ENCODE measurements at regions not wholly inside any gene's neighbourhood (a gene's known extent, or its start where the extent isn't known, plus 50 kb on each side); places are given as distances from the start of the nearest gene placed in this dataset.
"Not testable (repeated sequence)": the region's sequence is repeated elsewhere in the genome, so short reads cannot be mapped to it uniquely, and the experiment has no call there.

GRCh38 chr2:147456779-147457178 is 388.1 kb upstream of the ACVR2A start:
- no peak for DNase-seq

GRCh38 chr2:147451902-147452515 is 392.8 kb upstream of the ACVR2A start:
- no peak for DNase-seq

DNA sequence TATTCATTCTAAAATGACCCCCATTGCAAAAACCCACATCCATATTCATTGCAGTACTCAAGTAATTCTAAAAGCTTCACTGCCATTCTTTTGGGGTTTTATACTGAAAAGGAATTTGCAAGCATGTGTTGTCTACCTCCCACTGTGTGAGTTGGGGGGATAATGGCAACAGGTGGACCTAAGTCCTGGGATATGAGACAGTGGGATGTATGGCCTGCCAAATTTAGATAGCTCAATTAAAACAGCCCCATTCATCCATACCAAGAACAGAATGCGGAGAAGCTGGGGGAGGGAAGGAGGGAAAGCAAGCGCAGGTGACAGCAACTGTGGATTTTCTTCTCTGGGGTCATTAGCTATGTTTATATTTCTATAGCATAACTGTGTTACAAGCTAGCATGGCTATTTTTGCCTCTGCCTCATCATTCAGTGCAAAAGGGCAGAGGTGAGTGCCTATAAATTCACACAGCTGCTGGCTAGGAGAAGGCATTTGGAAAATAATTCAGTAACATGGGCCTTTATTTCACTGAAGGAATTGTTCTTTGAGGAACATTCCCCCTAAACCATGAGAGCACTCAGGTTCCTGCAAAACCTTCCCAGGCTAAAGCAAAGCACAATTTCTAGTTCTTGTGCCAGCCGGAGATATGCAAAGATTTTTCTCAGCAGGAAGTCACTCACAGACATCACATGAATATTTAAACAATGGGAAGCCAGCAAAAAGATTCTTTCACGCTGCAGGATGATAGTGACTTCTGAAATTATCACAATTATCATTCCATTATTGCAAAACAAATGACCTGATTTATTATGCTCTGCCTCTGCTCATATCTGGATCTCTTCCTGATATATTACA is 393.9 kb upstream of the ACVR2A start:
- DNase-seq: no peak

DNA sequence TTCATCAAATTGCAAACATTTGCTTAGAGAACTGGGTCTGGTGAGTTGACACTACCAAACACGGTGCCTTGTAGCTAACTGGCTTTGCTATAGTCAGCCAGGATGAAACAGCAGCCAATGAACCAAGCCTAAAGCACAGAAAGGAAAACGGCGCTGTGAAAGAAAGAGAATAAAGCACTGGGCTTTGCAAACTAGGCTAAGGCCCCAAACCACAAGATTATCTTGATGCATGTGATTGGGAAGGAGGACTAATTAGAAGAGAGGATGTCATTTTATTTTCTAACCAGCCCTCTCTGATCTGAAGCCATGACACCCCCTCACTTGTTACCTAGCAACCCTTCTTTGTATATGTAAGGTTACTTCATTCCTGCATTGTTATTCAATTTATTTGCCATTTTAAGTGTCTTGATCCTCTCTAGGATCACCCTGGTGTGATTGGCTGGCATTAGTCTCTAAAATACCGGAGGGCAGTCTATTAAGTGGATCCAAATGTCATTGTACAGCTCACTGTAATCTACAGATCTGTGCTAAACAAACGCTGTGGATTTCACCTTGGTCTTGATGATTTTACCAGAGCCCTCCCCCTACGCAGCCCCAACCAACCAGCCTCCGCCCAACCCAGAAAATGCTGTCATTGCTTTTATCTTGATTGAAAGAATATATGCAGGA is 395.4 kb upstream of the ACVR2A start:
- peak; percentile 25 for DNase-seq

- no peak for DNase-seq
These were observed 402.0 kb upstream of the ACVR2A start for GRCh38 chr2:147442816-147443215.

GRCh38 chr2:147441182-147441581 is 403.6 kb upstream of the ACVR2A start:
- no peak for DNase-seq

DNA sequence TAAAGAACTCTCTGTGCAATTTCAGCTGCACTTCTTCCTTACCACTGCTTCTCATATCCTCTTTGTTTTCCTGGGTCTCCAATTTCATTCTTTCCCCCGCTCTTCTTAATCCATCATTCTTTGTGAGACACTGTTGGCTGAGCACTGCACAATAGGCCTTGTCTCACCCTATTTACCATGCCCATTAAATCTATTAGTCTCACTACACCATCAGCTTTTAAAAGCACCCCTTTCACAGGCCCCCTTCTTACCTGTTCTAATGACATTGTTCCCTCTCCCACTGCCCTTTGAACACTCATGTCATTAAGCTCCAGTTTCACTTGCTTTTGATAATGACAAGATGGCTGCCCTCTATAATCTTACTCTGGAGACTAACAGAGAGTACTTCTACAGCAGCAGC is 404.1 kb upstream of the ACVR2A start:
- no peak for DNase-seq

- DNase-seq: no peak
These were observed 404.8 kb upstream of the ACVR2A start for GRCh38 chr2:147439986-147440385.

DNA sequence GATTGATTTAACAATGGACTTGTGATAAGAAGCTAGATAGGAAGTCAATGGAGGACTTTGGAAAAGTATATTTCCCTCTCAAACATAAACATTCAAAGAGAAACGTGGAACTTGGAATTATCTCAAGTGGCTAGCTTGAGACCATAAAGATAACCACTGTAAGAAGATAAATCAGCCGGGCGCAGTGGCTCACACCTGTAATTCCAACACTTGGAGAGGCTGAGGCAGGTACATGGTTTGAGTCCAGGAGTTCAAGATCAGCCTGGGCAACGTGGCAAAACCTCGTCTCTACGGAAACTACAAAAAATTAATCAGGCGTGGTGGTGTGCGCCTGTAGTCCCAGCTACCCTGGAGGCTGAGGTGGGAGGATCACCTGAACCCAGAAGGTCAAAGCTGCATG is 405.9 kb upstream of the ACVR2A start:
- DNase-seq: no peak

GRCh38 chr2:147433822-147434221 is 411.0 kb upstream of the ACVR2A start:
- DNase-seq: no peak

DNA sequence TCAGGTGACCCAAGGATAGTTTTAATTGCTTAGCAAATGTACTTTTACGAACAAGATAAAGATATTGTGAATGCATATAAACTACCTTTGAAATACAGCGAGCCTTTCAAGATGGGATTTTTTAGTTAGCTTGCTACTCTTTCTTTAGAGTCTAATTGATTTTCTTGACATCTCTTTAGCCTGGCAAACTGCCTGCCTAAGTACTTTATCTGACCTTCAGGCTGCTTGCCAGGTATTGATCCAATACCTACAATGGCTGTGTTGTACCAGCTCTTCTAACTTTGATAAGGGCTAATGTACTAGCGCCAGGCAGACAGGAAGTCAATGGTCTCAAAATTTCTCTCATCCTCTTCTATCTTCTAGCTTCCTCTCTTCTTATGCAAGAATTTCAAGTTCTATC is 414.4 kb upstream of the ACVR2A start:
- no peak for DNase-seq

DNA sequence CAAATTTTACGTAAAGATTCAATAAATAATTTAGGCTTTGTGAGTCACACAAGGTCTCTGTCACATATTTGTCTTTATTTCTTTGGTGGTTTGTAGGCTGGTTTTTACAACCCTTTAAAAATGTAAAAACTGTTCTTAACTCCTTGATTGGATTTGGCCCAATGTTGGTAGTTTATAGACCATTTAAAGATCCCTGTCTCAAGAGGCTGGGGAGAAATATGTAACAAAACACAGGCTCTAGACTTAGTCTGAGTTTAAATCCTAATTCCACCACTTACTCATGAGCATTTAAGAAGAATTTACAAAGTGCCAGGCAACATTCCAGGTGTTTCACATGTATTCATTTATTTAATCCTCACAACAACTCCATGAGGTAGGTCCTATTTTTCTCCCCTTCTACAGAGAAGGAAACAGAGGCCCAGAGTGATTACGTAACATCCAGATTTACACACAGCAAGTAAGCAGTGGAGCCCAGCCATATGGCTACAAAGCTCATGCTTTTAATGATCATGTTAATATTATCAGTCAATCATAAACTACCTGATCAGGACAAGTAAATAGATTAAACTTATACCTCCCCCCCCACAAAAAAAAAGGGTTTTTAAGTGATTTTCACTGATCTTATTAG is 416.6 kb upstream of the ACVR2A start:
- no peak for DNase-seq

DNA sequence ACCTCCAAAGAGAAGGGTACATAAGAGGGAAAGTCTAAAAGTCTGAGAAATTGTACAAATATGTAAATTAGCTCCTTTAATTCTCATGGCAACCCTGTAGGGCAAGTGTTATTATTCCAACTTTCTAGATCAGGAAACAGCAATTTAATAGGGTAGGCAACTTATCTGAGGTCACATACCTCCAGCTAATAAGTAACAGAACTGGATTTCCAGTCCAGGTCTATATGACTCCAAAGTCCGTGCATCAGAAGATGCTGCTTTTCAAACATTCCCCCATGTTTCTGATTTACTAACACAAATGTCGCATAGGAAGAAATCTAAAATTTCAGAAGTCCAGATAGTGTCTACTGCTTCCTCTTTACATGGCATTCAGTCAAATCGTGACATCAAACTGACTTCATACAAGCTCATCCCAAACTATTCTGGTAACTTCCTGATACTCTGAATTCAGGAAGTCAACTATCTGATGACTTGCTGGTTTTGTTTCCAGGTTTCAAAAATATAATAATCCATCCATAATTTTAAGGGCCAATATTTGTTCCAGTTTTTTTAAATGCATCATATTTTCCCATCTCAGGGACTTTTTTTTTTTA is 419.3 kb upstream of the ACVR2A start:
- DNase-seq: no peak

GRCh38 chr2:147424766-147425165 is 420.1 kb upstream of the ACVR2A start:
- no peak for DNase-seq

GRCh38 chr2:147420947-147421675 is 423.7 kb upstream of the ACVR2A start:
- no peak for DNase-seq

- no peak for DNase-seq
These were observed 424.3 kb upstream of the ACVR2A start for GRCh38 chr2:147420517-147420916.

DNA sequence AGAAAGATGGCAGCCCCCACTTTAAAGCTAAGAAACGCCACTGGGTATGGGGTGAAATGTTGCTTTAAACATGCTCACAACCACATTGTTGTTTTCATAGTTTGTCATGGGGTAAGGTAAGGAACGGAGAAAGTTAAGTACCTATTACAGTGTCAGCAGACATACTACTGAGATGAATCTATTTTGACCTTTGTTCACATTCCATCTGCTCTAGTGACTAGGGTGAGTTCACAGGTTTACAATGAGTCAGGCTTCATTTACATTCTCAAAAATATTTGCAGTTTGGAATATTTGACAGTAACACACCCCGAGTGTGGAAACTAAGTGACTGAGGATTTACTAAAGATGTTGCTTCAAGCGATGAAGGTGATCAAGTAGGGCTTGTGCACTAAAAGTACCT is 428.7 kb upstream of the ACVR2A start:
- DNase-seq: no peak

- not testable (repeated sequence) for DNase-seq
These were observed 430.2 kb upstream of the ACVR2A start for GRCh38 chr2:147414656-147415055.

DNA sequence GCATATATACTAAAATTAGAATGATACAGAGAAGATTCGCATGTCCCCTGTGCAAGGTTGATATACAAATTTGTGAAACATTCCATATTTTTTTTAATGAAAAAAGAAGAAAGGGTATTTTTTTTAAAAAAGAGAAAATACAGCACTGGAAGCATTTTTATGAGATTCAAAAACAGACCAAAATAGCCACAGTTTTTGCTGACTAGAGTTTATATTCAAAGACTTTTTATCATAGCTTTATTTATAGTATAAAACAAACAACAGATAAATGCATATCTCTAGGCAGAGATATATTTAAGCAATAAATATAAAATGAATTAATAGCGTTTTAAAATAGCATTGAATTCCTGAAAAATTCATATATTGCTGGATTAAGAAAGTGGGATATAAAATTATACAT is 436.5 kb upstream of the ACVR2A start:
- DNase-seq: no peak

GRCh38 chr2:147405651-147406050 is 439.2 kb upstream of the ACVR2A start:
- DNase-seq: no peak

GRCh38 chr2:147398996-147399395 is 445.8 kb upstream of the ACVR2A start:
- no peak for DNase-seq

DNA sequence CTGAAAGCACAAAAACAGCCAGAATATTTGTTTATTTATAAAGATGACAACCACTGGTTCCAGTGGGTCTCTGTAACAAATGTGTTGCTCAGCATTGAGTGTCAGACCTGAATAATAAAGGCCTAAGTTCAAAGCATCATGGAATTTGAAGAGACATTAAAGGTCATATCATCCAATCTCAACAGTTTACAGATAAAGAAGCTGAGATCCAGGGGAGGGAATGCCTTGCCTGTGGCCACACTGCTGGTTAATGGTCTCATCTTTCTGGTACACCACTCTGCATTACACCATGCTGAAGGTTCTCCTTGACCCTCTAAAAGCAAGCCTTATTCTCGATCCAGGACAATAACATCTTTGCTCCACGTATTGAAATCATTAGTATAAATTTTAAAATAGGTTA is 446.5 kb upstream of the ACVR2A start:
- DNase-seq: no peak

DNA sequence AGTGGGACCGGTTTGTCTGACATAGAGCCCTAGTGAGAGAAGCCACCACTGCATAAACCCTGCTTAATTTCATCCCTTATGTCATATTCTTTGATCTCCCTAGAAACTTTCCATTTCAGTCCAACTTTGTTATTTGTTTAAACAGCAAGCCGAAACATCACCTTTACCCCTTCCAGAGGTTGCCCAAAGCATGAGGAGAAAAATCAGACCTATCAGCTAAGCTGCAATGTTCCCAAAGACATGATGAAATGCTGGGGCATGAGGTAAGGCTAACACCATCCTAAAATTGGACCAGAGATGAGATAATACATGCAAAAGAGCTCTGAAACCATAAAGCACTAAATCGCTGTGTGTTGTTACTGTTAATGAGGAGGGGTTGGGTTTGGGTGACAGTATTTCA is 447.9 kb upstream of the ACVR2A start:
- no peak for DNase-seq

Data from activated T-cell treated with anti-CD3 and anti-CD28 coated beads, Interleukin-2, amount 50 U/mL, for 1 hour (primary cell).